HEK293 (cell line): ENCODE measurements at regions not wholly inside any gene's neighbourhood (a gene's known extent, or its start where the extent isn't known, plus 50 kb on each side); places are given as distances from the start of the nearest gene placed in this dataset.

Experiments used
- CTCF ChIA-PET: fragments of 350-600 bp; formaldehyde crosslinking; extraction: SDS; loops from one replicate; lab custom pipeline; 2021; ENCODE audit warnings: antibody characterized with exemption; lab: Yijun Ruan, JAX
- POLR2A ChIA-PET: fragments of 300-600 bp; formaldehyde crosslinking; extraction: SDS; loops from one replicate; lab custom pipeline; 2020; ENCODE audit warnings: antibody characterized with exemption, inconsistent platforms; lab: Yijun Ruan, JAX
- H3K27ac ChIP-seq: fragments of 200-500 bp; sonication (Bioruptor generic); 2 replicates; pipeline ENCODE4 v1.5.1; 2014; ENCODE audit warnings: low read depth, low read length, control low read depth, inconsistent platforms; ENCODE audit errors: extremely low read depth
- H3K36me3 ChIP-seq, 2 experiments: fragments of 200-500 bp in 1 of 2; sonication (Bioruptor generic) in 1 of 2; 1 replicate in 1 of 2; 2 replicates in 1 of 2; pipeline ENCODE4 v1.5.1; 2014 to 2017; ENCODE audit warnings: inconsistent platforms in 2 of 2, low read length in 2 of 2; ENCODE audit not compliant: control insufficient read depth in 2 of 2, insufficient read depth in 1 of 2
- H3K4me1 ChIP-seq: fragments of 200-500 bp; sonication (Bioruptor generic); 2 replicates; pipeline ENCODE4 v1.5.1; 2014; ENCODE audit warnings: mild to moderate bottlenecking, low read length, inconsistent platforms; ENCODE audit not compliant: control insufficient read depth, insufficient read depth
- H3K4me3 ChIP-seq: 2 replicates; pipeline ENCODE4 v1.5.1; 2011; ENCODE audit warnings: low read depth, mild to moderate bottlenecking, control low read depth, low read length, moderate library complexity
- H3K9me3 ChIP-seq: fragments of 200-500 bp; sonication (Bioruptor generic); 2 replicates; pipeline ENCODE4 v1.5.1; 2014; ENCODE audit warnings: low read depth, low read length, inconsistent platforms; ENCODE audit not compliant: control insufficient read depth, insufficient read depth
- KLF10 ChIP-seq: fragments of 450-650 bp; IDR thresholded peaks from 2 replicates; pipeline ENCODE4 v1.5.1; 2018; ENCODE audit warnings: missing biosample characterization, mild to moderate bottlenecking, missing genetic modification characterization
- KLF8 ChIP-seq: fragments of 450-650 bp; formaldehyde crosslinking; IDR thresholded peaks from 2 replicates; pipeline ENCODE4 v1.5.1; 2016; ENCODE audit warnings: missing biosample characterization, missing genetic modification characterization
- OVOL3 ChIP-seq: fragments of 450-650 bp; formaldehyde crosslinking; IDR thresholded peaks from 2 replicates; pipeline ENCODE4 v1.5.1; 2016; ENCODE audit warnings: missing biosample characterization, missing genetic modification characterization
- SCRT2 ChIP-seq: fragments of 450-650 bp; formaldehyde crosslinking; IDR thresholded peaks from 2 replicates; pipeline ENCODE4 v1.5.1; 2016; ENCODE audit warnings: missing biosample characterization, missing genetic modification characterization
- TCF7L2 ChIP-seq: IDR thresholded peaks from 2 replicates; pipeline ENCODE4 v1.6.1; 2011; ENCODE audit warnings: low read depth, mild to moderate bottlenecking, inconsistent platforms, low read length, moderate library complexity, borderline replicate concordance
- ZBTB20 ChIP-seq: fragments of 450-650 bp; formaldehyde crosslinking; IDR thresholded peaks from 2 replicates; pipeline ENCODE4 v1.5.1; 2016; ENCODE audit warnings: missing biosample characterization, missing genetic modification characterization
- ZNF2 ChIP-seq: fragments of 450-650 bp; formaldehyde crosslinking; IDR thresholded peaks from 2 replicates; pipeline ENCODE4 v1.5.1; 2016; ENCODE audit warnings: missing biosample characterization, missing genetic modification characterization
- ZNF202 ChIP-seq: fragments of 450-650 bp; formaldehyde crosslinking; IDR thresholded peaks from 2 replicates; pipeline ENCODE4 v1.5.1; 2016; ENCODE audit warnings: missing biosample characterization, missing genetic modification characterization, borderline replicate concordance
- ZNF239 ChIP-seq: fragments of 450-650 bp; formaldehyde crosslinking; IDR thresholded peaks from 2 replicates; pipeline ENCODE4 v1.5.1; 2016; ENCODE audit warnings: missing biosample characterization, missing genetic modification characterization
- ZNF248 ChIP-seq: fragments of 450-650 bp; formaldehyde crosslinking; IDR thresholded peaks from 2 replicates; pipeline ENCODE4 v1.5.1; 2017; ENCODE audit warnings: missing biosample characterization, missing genetic modification characterization
- ZNF266 ChIP-seq: fragments of 450-650 bp; formaldehyde crosslinking; IDR thresholded peaks from 2 replicates; pipeline ENCODE4 v1.5.1; 2016; ENCODE audit warnings: missing biosample characterization, missing genetic modification characterization, low read depth
- ZNF341 ChIP-seq: fragments of 450-650 bp; formaldehyde crosslinking; IDR thresholded peaks from 2 replicates; pipeline ENCODE4; 2016; ENCODE audit warnings: low read depth, missing biosample characterization, missing genetic modification characterization
- ZNF354C ChIP-seq: fragments of 450-650 bp; formaldehyde crosslinking; IDR thresholded peaks from 2 replicates; pipeline ENCODE4 v1.5.1; 2016; ENCODE audit warnings: missing biosample characterization, missing genetic modification characterization, low read depth, borderline replicate concordance
- ZNF624 ChIP-seq: fragments of 450-650 bp; formaldehyde crosslinking; IDR thresholded peaks from 2 replicates; pipeline ENCODE4 v1.5.1; 2017; ENCODE audit warnings: missing biosample characterization, missing genetic modification characterization
- ZNF626 ChIP-seq: fragments of 450-650 bp; sonication (Bioruptor Pico); formaldehyde crosslinking; IDR thresholded peaks from 2 replicates; pipeline ENCODE4 v1.5.1; 2018; ENCODE audit warnings: missing biosample characterization, missing genetic modification characterization, inconsistent platforms
- ZNF660 ChIP-seq: fragments of 450-650 bp; IDR thresholded peaks from 2 replicates; pipeline ENCODE4 v1.5.1; 2018; ENCODE audit warnings: missing biosample characterization, mild to moderate bottlenecking, missing genetic modification characterization
- ZNF664 ChIP-seq: fragments of 450-650 bp; formaldehyde crosslinking; IDR thresholded peaks from 2 replicates; pipeline ENCODE4 v1.5.1; 2016; ENCODE audit warnings: missing biosample characterization, missing genetic modification characterization
- TF ChIP-seq, protein P1 (sequence below): fragments of 450-650 bp; formaldehyde crosslinking; IDR thresholded peaks from 2 replicates; pipeline ENCODE4 v1.5.1; 2016; ENCODE audit warnings: missing biosample characterization, missing genetic modification characterization
- TF ChIP-seq, protein P2 (sequence below): fragments of 450-650 bp; formaldehyde crosslinking; conservative IDR thresholded peaks from 2 replicates; pipeline ENCODE4 v1.5.1; 2016; ENCODE audit warnings: low read depth, missing biosample characterization, missing genetic modification characterization
- TF ChIP-seq, protein P3 (sequence below): fragments of 450-650 bp; formaldehyde crosslinking; IDR thresholded peaks from 2 replicates; pipeline ENCODE4 v1.5.1; 2016; ENCODE audit warnings: missing biosample characterization, missing genetic modification characterization
- TF ChIP-seq, protein P4 (sequence below): fragments of 450-650 bp; formaldehyde crosslinking; IDR thresholded peaks from 2 replicates; pipeline ENCODE4 v1.5.1; 2017; ENCODE audit warnings: missing biosample characterization, missing genetic modification characterization
- TF ChIP-seq, protein P5 (sequence below): fragments of 450-650 bp; formaldehyde crosslinking; IDR thresholded peaks from 2 replicates; pipeline ENCODE4 v1.5.1; 2016; ENCODE audit warnings: missing biosample characterization, missing genetic modification characterization
- TF ChIP-seq, protein P6 (sequence below): fragments of 450-650 bp; formaldehyde crosslinking; IDR thresholded peaks from 2 replicates; pipeline ENCODE4 v1.5.1; 2016; ENCODE audit warnings: missing biosample characterization, missing genetic modification characterization, low read depth
- TF ChIP-seq, protein P7 (sequence below): fragments of 450-650 bp; formaldehyde crosslinking; IDR thresholded peaks from 2 replicates; pipeline ENCODE4 v1.5.1; 2016; ENCODE audit warnings: missing biosample characterization, missing genetic modification characterization

DNA sequence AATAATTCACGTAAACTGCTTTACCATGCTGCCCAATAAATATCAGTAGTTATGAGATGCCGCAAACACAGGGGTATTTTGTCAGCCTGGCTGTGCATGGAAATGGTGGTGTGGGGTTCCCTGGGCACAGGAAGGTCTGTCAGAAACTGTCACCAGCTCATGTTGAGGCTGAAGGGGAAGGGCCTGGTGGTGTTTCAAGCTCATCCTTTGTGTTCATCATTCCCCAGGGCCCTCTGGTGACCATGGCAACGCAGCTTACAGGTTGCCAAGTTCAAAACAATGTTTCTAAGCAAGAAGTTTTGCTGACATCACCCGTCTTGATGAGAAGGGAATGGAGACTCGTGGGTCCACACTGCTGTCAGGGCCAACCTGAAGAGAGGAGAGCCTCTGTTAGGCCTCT lies 348.9 kb upstream of the C16orf82 start (continued):
- TF ChIP-seq TCF7L2 (no peak), ZNF202 (no peak), ZBTB20 (no peak)
- TF ChIP-seq, protein P1, sequence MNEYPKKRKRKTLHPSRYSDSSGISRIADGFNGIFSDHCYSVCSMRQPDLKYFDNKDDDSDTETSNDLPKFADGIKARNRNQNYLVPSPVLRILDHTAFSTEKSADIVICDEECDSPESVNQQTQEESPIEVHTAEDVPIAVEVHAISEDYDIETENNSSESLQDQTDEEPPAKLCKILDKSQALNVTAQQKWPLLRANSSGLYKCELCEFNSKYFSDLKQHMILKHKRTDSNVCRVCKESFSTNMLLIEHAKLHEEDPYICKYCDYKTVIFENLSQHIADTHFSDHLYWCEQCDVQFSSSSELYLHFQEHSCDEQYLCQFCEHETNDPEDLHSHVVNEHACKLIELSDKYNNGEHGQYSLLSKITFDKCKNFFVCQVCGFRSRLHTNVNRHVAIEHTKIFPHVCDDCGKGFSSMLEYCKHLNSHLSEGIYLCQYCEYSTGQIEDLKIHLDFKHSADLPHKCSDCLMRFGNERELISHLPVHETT (tag by site-specific recombination): no peak
- TF ChIP-seq, protein P2, sequence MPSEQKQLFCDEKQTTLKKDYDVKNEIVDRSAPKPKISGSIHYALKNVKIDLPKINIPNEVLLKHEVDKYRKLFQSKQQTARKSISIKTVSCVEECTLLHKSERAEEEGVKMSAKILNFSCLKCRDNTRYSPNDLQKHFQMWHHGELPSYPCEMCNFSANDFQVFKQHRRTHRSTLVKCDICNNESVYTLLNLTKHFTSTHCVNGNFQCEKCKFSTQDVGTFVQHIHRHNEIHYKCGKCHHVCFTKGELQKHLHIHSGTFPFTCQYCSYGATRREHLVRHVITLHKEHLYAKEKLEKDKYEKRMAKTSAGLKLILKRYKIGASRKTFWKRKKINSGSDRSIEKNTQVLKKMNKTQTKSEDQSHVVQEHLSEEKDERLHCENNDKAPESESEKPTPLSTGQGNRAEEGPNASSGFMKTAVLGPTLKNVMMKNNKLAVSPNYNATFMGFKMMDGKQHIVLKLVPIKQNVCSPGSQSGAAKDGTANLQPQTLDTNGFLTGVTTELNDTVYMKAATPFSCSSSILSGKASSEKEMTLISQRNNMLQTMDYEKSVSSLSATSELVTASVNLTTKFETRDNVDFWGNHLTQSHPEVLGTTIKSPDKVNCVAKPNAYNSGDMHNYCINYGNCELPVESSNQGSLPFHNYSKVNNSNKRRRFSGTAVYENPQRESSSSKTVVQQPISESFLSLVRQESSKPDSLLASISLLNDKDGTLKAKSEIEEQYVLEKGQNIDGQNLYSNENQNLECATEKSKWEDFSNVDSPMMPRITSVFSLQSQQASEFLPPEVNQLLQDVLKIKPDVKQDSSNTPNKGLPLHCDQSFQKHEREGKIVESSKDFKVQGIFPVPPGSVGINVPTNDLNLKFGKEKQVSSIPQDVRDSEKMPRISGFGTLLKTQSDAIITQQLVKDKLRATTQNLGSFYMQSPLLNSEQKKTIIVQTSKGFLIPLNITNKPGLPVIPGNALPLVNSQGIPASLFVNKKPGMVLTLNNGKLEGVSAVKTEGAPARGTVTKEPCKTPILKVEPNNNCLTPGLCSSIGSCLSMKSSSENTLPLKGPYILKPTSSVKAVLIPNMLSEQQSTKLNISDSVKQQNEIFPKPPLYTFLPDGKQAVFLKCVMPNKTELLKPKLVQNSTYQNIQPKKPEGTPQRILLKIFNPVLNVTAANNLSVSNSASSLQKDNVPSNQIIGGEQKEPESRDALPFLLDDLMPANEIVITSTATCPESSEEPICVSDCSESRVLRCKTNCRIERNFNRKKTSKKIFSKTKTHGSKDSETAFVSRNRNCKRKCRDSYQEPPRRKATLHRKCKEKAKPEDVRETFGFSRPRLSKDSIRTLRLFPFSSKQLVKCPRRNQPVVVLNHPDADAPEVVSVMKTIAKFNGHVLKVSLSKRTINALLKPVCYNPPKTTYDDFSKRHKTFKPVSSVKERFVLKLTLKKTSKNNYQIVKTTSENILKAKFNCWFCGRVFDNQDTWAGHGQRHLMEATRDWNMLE (tag by site-specific recombination): no peak

DNA sequence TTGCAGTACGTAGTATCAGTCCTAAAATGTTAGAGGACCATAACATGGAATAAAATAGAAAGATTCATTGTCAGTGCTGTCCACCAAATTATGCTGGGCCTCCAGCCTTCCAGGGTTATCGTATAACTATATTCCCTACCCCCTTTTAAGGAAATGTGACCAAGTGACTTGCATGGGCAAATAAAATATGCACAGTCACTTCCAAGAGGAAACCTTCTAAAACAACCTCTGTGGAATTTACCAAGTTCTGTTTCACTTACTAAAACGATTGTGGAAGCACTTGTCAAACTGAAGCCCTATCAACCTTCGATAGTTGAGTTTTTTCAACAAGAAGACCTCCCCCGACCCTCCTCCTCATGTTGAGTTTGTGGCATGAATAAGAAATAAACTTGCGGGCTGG lies 345.4 kb upstream of the C16orf82 start:
- Histone ChIP-seq H3K9me3 (no peaks in the 10 kb centered on the region), H3K36me3 (no peaks in the 10 kb centered on the region), H3K4me3 (no peak overlapping the region), H3K27ac (no peak overlapping the region), H3K4me1 (no peaks in the 10 kb centered on the region)
- ChIA-PET CTCF (no interaction called here), POLR2A (no interaction called here)
- no peak for TF ChIP-seq ZNF341
- no peak for TF ChIP-seq ZNF248 (tag by site-specific recombination)
- TF ChIP-seq KLF8 (tag by site-specific recombination): no peak
- no peak for TF ChIP-seq ZNF626 (tag by site-specific recombination)
- TF ChIP-seq, protein P3, sequence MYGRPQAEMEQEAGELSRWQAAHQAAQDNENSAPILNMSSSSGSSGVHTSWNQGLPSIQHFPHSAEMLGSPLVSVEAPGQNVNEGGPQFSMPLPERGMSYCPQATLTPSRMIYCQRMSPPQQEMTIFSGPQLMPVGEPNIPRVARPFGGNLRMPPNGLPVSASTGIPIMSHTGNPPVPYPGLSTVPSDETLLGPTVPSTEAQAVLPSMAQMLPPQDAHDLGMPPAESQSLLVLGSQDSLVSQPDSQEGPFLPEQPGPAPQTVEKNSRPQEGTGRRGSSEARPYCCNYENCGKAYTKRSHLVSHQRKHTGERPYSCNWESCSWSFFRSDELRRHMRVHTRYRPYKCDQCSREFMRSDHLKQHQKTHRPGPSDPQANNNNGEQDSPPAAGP (tag by site-specific recombination): no peak
- TF ChIP-seq, protein P4, sequence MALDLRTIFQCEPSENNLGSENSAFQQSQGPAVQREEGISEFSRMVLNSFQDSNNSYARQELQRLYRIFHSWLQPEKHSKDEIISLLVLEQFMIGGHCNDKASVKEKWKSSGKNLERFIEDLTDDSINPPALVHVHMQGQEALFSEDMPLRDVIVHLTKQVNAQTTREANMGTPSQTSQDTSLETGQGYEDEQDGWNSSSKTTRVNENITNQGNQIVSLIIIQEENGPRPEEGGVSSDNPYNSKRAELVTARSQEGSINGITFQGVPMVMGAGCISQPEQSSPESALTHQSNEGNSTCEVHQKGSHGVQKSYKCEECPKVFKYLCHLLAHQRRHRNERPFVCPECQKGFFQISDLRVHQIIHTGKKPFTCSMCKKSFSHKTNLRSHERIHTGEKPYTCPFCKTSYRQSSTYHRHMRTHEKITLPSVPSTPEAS (tag by site-specific recombination): no peak
- no peak for TF ChIP-seq ZNF660 (tag by site-specific recombination)
- TF ChIP-seq SCRT2: no peak
- TF ChIP-seq ZNF664 (tag by site-specific recombination): no peak
- TF ChIP-seq KLF10 (tag by site-specific recombination): no peak
- TF ChIP-seq ZNF354C: no peak
- TF ChIP-seq, protein P5, sequence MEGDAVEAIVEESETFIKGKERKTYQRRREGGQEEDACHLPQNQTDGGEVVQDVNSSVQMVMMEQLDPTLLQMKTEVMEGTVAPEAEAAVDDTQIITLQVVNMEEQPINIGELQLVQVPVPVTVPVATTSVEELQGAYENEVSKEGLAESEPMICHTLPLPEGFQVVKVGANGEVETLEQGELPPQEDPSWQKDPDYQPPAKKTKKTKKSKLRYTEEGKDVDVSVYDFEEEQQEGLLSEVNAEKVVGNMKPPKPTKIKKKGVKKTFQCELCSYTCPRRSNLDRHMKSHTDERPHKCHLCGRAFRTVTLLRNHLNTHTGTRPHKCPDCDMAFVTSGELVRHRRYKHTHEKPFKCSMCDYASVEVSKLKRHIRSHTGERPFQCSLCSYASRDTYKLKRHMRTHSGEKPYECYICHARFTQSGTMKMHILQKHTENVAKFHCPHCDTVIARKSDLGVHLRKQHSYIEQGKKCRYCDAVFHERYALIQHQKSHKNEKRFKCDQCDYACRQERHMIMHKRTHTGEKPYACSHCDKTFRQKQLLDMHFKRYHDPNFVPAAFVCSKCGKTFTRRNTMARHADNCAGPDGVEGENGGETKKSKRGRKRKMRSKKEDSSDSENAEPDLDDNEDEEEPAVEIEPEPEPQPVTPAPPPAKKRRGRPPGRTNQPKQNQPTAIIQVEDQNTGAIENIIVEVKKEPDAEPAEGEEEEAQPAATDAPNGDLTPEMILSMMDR: no peak
- TF ChIP-seq ZNF624: no peak
- no peak for TF ChIP-seq ZNF266
- TF ChIP-seq, protein P6, sequence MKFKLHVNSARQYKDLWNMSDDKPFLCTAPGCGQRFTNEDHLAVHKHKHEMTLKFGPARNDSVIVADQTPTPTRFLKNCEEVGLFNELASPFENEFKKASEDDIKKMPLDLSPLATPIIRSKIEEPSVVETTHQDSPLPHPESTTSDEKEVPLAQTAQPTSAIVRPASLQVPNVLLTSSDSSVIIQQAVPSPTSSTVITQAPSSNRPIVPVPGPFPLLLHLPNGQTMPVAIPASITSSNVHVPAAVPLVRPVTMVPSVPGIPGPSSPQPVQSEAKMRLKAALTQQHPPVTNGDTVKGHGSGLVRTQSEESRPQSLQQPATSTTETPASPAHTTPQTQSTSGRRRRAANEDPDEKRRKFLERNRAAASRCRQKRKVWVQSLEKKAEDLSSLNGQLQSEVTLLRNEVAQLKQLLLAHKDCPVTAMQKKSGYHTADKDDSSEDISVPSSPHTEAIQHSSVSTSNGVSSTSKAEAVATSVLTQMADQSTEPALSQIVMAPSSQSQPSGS (tag by site-specific recombination): no peak
- no peak for TF ChIP-seq OVOL3 (tag by site-specific recombination)
- no peak for TF ChIP-seq ZNF2 (tag by site-specific recombination)
- TF ChIP-seq ZNF239 (tag by site-specific recombination): no peak
- TF ChIP-seq, protein P7, sequence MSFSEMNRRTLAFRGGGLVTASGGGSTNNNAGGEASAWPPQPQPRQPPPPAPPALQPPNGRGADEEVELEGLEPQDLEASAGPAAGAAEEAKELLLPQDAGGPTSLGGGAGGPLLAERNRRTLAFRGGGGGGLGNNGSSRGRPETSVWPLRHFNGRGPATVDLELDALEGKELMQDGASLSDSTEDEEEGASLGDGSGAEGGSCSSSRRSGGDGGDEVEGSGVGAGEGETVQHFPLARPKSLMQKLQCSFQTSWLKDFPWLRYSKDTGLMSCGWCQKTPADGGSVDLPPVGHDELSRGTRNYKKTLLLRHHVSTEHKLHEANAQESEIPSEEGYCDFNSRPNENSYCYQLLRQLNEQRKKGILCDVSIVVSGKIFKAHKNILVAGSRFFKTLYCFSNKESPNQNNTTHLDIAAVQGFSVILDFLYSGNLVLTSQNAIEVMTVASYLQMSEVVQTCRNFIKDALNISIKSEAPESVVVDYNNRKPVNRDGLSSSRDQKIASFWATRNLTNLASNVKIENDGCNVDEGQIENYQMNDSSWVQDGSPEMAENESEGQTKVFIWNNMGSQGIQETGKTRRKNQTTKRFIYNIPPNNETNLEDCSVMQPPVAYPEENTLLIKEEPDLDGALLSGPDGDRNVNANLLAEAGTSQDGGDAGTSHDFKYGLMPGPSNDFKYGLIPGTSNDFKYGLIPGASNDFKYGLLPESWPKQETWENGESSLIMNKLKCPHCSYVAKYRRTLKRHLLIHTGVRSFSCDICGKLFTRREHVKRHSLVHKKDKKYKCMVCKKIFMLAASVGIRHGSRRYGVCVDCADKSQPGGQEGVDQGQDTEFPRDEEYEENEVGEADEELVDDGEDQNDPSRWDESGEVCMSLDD: no peak
